OCI-LY7 (cell line): ENCODE measurements at regions not wholly inside any gene's neighbourhood (a gene's known extent, or its start where the extent isn't known, plus 50 kb on each side); places are given as distances from the start of the nearest gene placed in this dataset.
A peak's percentile ranks its signal among the peaks of the same experiment; 100 is the strongest.
"Not testable (repeated sequence)": the region's sequence is repeated elsewhere in the genome, so short reads cannot be mapped to it uniquely, and the experiment has no call there.

ENCODE experiments used
- BruUV-seq: library from RNA; stranded (reverse); fragments of 400-500 nt; replicated peaks from 2 replicates; lab custom pipeline; 2021; lab: Mats Ljungman, UMichigan
- CTCF ChIA-PET: fragments of 300-600 bp; sonication (Branson Sonifier 250); formaldehyde crosslinking; loops from one replicate; lab custom pipeline; 2022; ENCODE audit warnings: antibody characterized with exemption; ENCODE audit not compliant: unreplicated experiment; lab: Charles Lee
- POLR2A ChIA-PET: fragments of 300-600 bp; sonication (Branson Sonifier 250); formaldehyde crosslinking; loops from one replicate; lab custom pipeline; 2022; ENCODE audit warnings: antibody characterized with exemption; lab: Charles Lee
- DNase-seq: peaks from one replicate; pipeline ENCODE4 v3.0.0-alpha.2; 2015; ENCODE audit warnings: low spot score
- H2AFZ ChIP-seq: fragments of 200-600 bp; sonication (generic), shearing (Covaris generic); 2 replicates; pipeline ENCODE4 v1.6.1; 2014; ENCODE audit warnings: mild to moderate bottlenecking, antibody characterized with exemption, low read length, moderate library complexity
- H3K27ac ChIP-seq: fragments of 200-600 bp; sonication (generic); 2 replicates; pipeline ENCODE4 v1.5.1; 2014; ENCODE audit warnings: mixed run types, low read depth, mild to moderate bottlenecking, moderate library complexity, low read length, inconsistent platforms; ENCODE audit not compliant: poor library complexity, severe bottlenecking
- H3K36me3 ChIP-seq: fragments of 200-600 bp; sonication (generic); 2 replicates; pipeline ENCODE4 v1.6.1; 2014; ENCODE audit warnings: mild to moderate bottlenecking, antibody characterized with exemption, low read length, moderate library complexity, mixed read lengths; ENCODE audit not compliant: insufficient read depth
- H3K4me1 ChIP-seq: fragments of 200-600 bp; sonication (generic); 2 replicates; pipeline ENCODE4 v1.5.1; 2014; ENCODE audit warnings: mild to moderate bottlenecking, low read length; ENCODE audit not compliant: insufficient read depth, poor library complexity, severe bottlenecking
- H3K4me2 ChIP-seq: fragments of 200-600 bp; sonication (generic); 2 replicates; pipeline ENCODE4 v1.6.1; 2014; ENCODE audit warnings: mild to moderate bottlenecking, low read length
- H3K4me3 ChIP-seq: fragments of 200-600 bp; sonication (generic); 2 replicates; pipeline ENCODE4 v1.5.1; 2014; ENCODE audit warnings: mild to moderate bottlenecking, low read depth, low read length; ENCODE audit not compliant: poor library complexity, severe bottlenecking
- H3K79me2 ChIP-seq: fragments of 200-600 bp; sonication (generic); 2 replicates; pipeline ENCODE4 v1.6.1; 2016; ENCODE audit warnings: low read depth, mild to moderate bottlenecking, low read length, moderate library complexity, mixed read lengths; ENCODE audit not compliant: insufficient read depth
- H3K9me2 ChIP-seq: fragments of 200-600 bp; sonication (generic); 2 replicates; pipeline ENCODE4 v1.6.1; 2016; ENCODE audit warnings: mild to moderate bottlenecking, low read length, mixed read lengths; ENCODE audit not compliant: insufficient read depth
- H3K9me3 ChIP-seq: fragments of 200-600 bp; sonication (generic); 2 replicates; pipeline ENCODE4 v1.6.1; 2014; ENCODE audit warnings: mild to moderate bottlenecking, mixed run types, low read length, mixed read lengths
- H4K20me1 ChIP-seq: fragments of 200-600 bp; sonication (generic); 2 replicates; pipeline ENCODE4 v1.6.1; 2014; ENCODE audit warnings: mild to moderate bottlenecking, antibody characterized with exemption, low read length, moderate library complexity, mixed read lengths; ENCODE audit not compliant: insufficient read depth
- CTCF ChIP-seq: fragments of 200-600 bp; sonication (generic); conservative IDR thresholded peaks from 2 replicates; pipeline ENCODE4 v1.5.1; 2014; ENCODE audit warnings: mild to moderate bottlenecking, antibody characterized with exemption, low read length, moderate library complexity, mixed read lengths
- EZH2phosphoT487 ChIP-seq: fragments of 200-600 bp; sonication (generic); IDR thresholded peaks from 2 replicates; pipeline ENCODE4 v1.6.1; 2018; ENCODE audit warnings: low read depth, borderline replicate concordance, mild to moderate bottlenecking, mixed run types, antibody characterized with exemption, low read length, moderate library complexity, mixed read lengths
- intact Hi-C: fragments of 100-400 bp; cut with micrococcal nuclease; formaldehyde crosslinking; loops from one replicate; pipeline ENCODE4 v1.10.0; 2022; ENCODE audit not compliant: unreplicated experiment

DNA sequence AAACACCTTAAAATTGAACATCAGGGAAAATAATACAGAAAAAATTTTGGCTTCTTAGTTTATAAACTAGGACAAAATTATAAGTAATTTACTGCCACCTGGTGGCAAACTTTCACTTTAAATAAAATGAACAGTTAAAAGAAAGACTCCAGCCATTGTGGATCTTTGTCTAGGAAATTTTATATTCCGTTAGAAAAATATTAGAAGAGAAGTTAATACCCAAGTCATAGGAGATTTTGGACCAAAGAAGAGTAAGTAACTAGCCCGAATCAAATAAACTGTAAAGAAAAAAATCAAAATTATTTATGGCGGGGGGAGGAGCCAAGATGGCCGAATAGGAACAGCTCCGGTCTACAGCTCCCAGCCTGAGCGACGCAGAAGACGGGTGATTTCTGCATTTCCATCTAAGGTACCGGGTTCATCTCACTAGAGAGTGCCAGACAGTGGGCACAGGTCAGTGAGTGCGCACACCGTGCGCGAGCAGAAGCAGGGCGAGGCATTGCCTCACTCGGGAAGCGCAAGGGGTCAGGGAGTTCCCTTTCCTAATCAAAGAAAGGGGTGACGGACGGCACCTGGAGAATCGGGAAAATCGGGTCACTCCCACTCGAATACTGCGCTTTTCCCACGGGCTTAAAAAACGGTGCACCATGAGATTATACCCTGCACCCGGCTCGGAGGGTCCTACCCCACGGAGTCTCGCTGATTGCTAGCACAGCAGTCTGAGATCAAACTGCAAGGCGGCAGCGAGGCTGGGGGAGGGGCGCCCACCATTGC lies 73.4 kb upstream of the SCIN start:
- POLR2A ChIA-PET, BruUV-seq: not testable (repeated sequence)
- CTCF ChIA-PET: interaction anchor here (1.0 kb wide), 1 partner anchor 39 kb away, joined by 3 read pairs; no protein-coding TSS in a partner anchor

GRCh38 chr7:12504149-12504548 lies 66.4 kb upstream of the SCIN start:
- BruUV-seq: no TSS peak
- intact Hi-C loops: no loop called here
- H3K9me2 ChIP-seq: no peaks in the 10 kb centered on the region
- H3K4me3 ChIP-seq: no peak overlapping the region
- no peaks in the 10 kb centered on the region for H3K9me3 ChIP-seq
- no peak overlapping the region for H2AFZ ChIP-seq
- H3K4me2 ChIP-seq: no peak overlapping the region
- POLR2A ChIA-PET: interaction anchor here (0.6 to 0.7 kb wide), 2 partner anchors 175 to 758 kb away, joined by 4 read pairs; no protein-coding TSS in a partner anchor
- no peak for DNase-seq
- TF ChIP-seq CTCF: no peak
- no peak for TF ChIP-seq EZH2phosphoT487
- H3K4me1 ChIP-seq: no peaks in the 10 kb centered on the region
- no peaks in the 10 kb centered on the region for H3K36me3 ChIP-seq
- no peak overlapping the region for H3K27ac ChIP-seq
- H4K20me1 ChIP-seq: no peaks in the 10 kb centered on the region
- no peaks in the 10 kb centered on the region for H3K79me2 ChIP-seq
- CTCF ChIA-PET: no interaction called here

More for the DNA sequence above, 73.4 kb upstream of the SCIN start:
- intact Hi-C loops: loop anchor here (1.0 to 10.0 kb wide), 3 partner anchors 39 to 1072 kb away; no protein-coding TSS in a partner anchor
- TF ChIP-seq CTCF: peak; percentile 79
- peak; percentile 29 for DNase-seq
- not testable (repeated sequence) for H3K9me3 ChIP-seq, H3K4me1 ChIP-seq, H3K4me2 ChIP-seq, H4K20me1 ChIP-seq, H3K27ac ChIP-seq, H3K9me2 ChIP-seq, H3K36me3 ChIP-seq, H3K79me2 ChIP-seq, H2AFZ ChIP-seq, H3K4me3 ChIP-seq

GRCh38 chr7:12508005-12508404 lies 62.5 kb upstream of the SCIN start:
- H3K9me2 ChIP-seq: no peaks in the 10 kb centered on the region
- DNase-seq: no peak
- no TSS peak for BruUV-seq
- no peak overlapping the region for H2AFZ ChIP-seq
- intact Hi-C loops: no loop called here
- no peaks in the 10 kb centered on the region for H4K20me1 ChIP-seq
- no peak overlapping the region for H3K4me3 ChIP-seq
- ChIA-PET CTCF (no interaction called here), POLR2A (no interaction called here)
- no peaks in the 10 kb centered on the region for H3K9me3 ChIP-seq
- H3K79me2 ChIP-seq: no peaks in the 10 kb centered on the region
- no peak overlapping the region for H3K27ac ChIP-seq
- TF ChIP-seq CTCF (no peak), EZH2phosphoT487 (no peak)
- no peaks in the 10 kb centered on the region for H3K36me3 ChIP-seq
- no peaks in the 10 kb centered on the region for H3K4me1 ChIP-seq
- no peak overlapping the region for H3K4me2 ChIP-seq
